ENCODE measurements at regions not wholly inside any gene's neighbourhood (a gene's known extent, or its start where the extent isn't known, plus 50 kb on each side); places are given as distances from the start of the nearest gene placed in this dataset.

DNA sequence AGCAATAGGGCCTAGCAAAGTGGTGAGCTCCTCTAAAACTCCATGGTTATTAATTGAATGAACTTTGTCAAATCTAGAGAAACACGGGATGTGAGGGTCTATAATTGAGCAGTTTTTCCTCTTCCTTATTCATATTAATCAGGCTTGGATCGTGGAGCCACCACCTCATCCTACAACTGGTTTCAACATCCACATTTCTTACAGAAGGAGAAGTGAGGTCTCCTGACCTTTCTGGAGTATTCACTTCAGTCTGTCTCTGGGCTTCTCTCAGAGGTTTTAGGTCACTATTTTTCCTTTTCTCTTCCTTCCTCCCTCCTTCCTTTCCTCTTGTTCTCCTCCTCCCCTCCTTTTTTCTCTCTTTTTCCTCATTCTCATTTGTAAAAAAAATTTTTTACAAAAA, 177.3 kb upstream of the ACTBL2 start:
- Mint-ChIP-seq H3K9me3 (no peaks in the 10 kb centered on the region), H3K27me3 (ENCODE audit: insufficient read depth) (no peaks in the 10 kb centered on the region), H3K4me1 (peaks cover 2% of the 10 kb centered on the region), H3K36me3 (ENCODE audit: low read depth) (no peaks in the 10 kb centered on the region), H3K4me3 (no peak overlapping the region), H3K27ac (no peak overlapping the region)
- Histone ChIP-seq H3K27ac (ENCODE audit: low read depth, low read length) (no peak overlapping the region), H3K9me3 (ENCODE audit: control insufficient read depth, low read length) (no peaks in the 10 kb centered on the region), H3K4me1 (ENCODE audit: control insufficient read depth, insufficient read depth, low read length) (no peaks in the 10 kb centered on the region), H3K27me3 (ENCODE audit: control insufficient read depth, insufficient read depth, low read length, poor library complexity, severe bottlenecking) (no peaks in the 10 kb centered on the region), H3K36me3 (ENCODE audit: control insufficient read depth, insufficient read depth, low read length) (no peaks in the 10 kb centered on the region), H3K9ac (ENCODE audit: extremely low read depth, low read length, poor library complexity, severe bottlenecking) (no peak overlapping the region), H3K4me3 (ENCODE audit: low read length) (no peak overlapping the region)
- 81 to 93% methylated on average over 2 of the region's 2 CpGs for WGBS, 2 experiments (ENCODE audit: insufficient coverage in 1 of 2, insufficient read length in 1 of 2)
- no peak for DNase-seq
- TF ChIP-seq, protein P1, sequence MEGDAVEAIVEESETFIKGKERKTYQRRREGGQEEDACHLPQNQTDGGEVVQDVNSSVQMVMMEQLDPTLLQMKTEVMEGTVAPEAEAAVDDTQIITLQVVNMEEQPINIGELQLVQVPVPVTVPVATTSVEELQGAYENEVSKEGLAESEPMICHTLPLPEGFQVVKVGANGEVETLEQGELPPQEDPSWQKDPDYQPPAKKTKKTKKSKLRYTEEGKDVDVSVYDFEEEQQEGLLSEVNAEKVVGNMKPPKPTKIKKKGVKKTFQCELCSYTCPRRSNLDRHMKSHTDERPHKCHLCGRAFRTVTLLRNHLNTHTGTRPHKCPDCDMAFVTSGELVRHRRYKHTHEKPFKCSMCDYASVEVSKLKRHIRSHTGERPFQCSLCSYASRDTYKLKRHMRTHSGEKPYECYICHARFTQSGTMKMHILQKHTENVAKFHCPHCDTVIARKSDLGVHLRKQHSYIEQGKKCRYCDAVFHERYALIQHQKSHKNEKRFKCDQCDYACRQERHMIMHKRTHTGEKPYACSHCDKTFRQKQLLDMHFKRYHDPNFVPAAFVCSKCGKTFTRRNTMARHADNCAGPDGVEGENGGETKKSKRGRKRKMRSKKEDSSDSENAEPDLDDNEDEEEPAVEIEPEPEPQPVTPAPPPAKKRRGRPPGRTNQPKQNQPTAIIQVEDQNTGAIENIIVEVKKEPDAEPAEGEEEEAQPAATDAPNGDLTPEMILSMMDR (conservative IDR thresholded peaks at IDR 0.05) = no peak

DNA sequence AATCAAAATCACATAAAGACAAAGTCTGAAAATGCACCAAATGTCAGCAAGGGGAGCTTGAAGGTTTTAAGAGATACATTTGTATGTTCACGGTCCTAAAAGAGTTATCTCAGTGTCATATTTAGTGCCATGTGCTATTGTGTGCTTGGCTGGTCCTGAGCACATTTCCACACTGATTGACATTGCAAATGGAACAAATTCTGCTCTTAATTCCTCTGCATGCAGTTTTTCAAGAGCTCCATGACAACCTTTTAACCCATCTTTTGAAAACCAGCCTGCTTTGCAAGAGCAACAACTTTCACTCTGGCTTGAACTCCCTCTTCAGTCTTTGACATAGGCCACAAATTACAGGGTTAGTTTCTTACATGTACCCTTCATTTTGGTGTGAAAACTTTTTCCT, 175.4 kb upstream of the ACTBL2 start:
- H3K4me1 ChIP-seq (ENCODE audit: control insufficient read depth, insufficient read depth, low read length) = no peaks in the 10 kb centered on the region
- peak overlapping the region; percentile 64 for H3K27ac ChIP-seq (ENCODE audit: low read depth, low read length)
- H3K27ac Mint-ChIP-seq = no peak overlapping the region
- DNase-seq = no peak
- H3K9ac ChIP-seq (ENCODE audit: extremely low read depth, low read length, poor library complexity, severe bottlenecking) = no peak overlapping the region
- no peak overlapping the region for H3K4me3 Mint-ChIP-seq
- TF ChIP-seq, protein P1 (conservative IDR thresholded peaks at IDR 0.05) = no peak
- H3K9me3 Mint-ChIP-seq = no peaks in the 10 kb centered on the region
- no peaks in the 10 kb centered on the region for H3K36me3 Mint-ChIP-seq (ENCODE audit: low read depth)
- no peaks in the 10 kb centered on the region for H3K27me3 Mint-ChIP-seq (ENCODE audit: insufficient read depth)
- H3K9me3 ChIP-seq (ENCODE audit: control insufficient read depth, low read length) = no peaks in the 10 kb centered on the region
- H3K4me3 ChIP-seq (ENCODE audit: low read length) = no peak overlapping the region
- WGBS, 2 experiments (ENCODE audit: insufficient coverage in 1 of 2, insufficient read length in 1 of 2) = 91% methylated on average over 1 of the region's 1 CpG; no CpG with 5 or more reads in 1 of the 2 experiments
- no peaks in the 10 kb centered on the region for H3K27me3 ChIP-seq (ENCODE audit: control insufficient read depth, insufficient read depth, low read length, poor library complexity, severe bottlenecking)
- no peaks in the 10 kb centered on the region for H3K36me3 ChIP-seq (ENCODE audit: control insufficient read depth, insufficient read depth, low read length)
- H3K4me1 Mint-ChIP-seq = peaks cover 2% of the 10 kb centered on the region

DNA sequence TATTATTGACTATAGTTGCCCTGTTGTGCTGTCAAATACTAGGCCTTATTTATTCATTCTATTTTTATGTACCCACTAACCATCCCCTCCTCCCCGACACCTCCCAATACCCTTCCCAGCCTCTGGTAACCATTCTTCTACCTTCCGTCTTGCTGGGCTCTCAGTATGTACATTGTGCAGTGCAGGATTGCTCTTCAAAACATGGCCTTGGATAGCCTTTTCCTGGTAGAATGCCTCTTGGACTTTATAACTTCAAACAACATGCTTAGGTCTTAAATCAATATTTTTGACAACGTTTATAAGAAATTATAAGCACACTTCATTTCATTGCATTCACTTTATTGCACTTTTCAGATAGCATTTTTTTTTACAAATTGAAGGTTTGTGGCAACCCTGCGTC, 172.6 kb upstream of the ACTBL2 start:
- no peaks in the 10 kb centered on the region for H3K4me1 ChIP-seq (ENCODE audit: control insufficient read depth, insufficient read depth, low read length)
- DNase-seq = no peak
- no peaks in the 10 kb centered on the region for H3K27me3 ChIP-seq (ENCODE audit: control insufficient read depth, insufficient read depth, low read length, poor library complexity, severe bottlenecking)
- no peak overlapping the region for H3K27ac ChIP-seq (ENCODE audit: low read depth, low read length)
- no peaks in the 10 kb centered on the region for H3K36me3 ChIP-seq (ENCODE audit: control insufficient read depth, insufficient read depth, low read length)
- no peak overlapping the region for H3K4me3 Mint-ChIP-seq
- H3K9me3 Mint-ChIP-seq = no peaks in the 10 kb centered on the region
- peaks cover 6% of the 10 kb centered on the region for H3K4me1 Mint-ChIP-seq
- no peak overlapping the region for H3K27ac Mint-ChIP-seq
- 77 to 82% methylated on average over 4 of the region's 4 CpGs for WGBS, 2 experiments (ENCODE audit: insufficient coverage in 1 of 2, insufficient read length in 1 of 2)
- H3K4me3 ChIP-seq (ENCODE audit: low read length) = no peak overlapping the region
- no peaks in the 10 kb centered on the region for H3K36me3 Mint-ChIP-seq (ENCODE audit: low read depth)
- H3K27me3 Mint-ChIP-seq (ENCODE audit: insufficient read depth) = no peaks in the 10 kb centered on the region
- no peaks in the 10 kb centered on the region for H3K9me3 ChIP-seq (ENCODE audit: control insufficient read depth, low read length)
- TF ChIP-seq, protein P1 (conservative IDR thresholded peaks at IDR 0.05) = no peak
- H3K9ac ChIP-seq (ENCODE audit: extremely low read depth, low read length, poor library complexity, severe bottlenecking) = no peak overlapping the region

Data from endodermal cell (in vitro differentiated cells).